ENCODE measurements at regions not wholly inside any gene's neighbourhood (a gene's known extent, or its start where the extent isn't known, plus 50 kb on each side); places are given as distances from the start of the nearest gene placed in this dataset.

DNA sequence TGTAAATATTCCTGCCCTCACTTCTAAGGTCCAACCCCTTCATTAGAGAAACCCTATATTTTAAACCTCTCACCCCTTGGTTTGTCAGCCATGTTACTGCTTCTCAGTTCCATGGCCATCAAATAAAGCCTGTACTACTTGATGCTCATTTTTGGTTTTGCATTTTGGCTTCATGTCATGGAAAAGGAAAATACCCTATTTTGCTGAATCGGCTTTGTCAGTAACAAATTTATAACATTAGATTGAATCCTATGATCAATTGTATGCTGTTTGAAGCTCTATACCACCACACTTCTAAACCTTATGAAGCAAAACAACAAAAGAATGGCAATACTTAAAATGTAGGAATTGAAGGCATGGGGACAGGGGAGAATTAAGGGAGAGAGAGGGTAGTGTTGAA lies 333.1 kb downstream of the ETV1 start:
- H3K4me1 ChIP-seq = no peaks in the 10 kb centered on the region
- intact Hi-C loops (cut with DNase I) = no loop called here
- H3K9me3 ChIP-seq = peaks cover 4% of the 10 kb centered on the region
- H3K4me3 ChIP-seq = no peak overlapping the region
- no peaks in the 10 kb centered on the region for H3K27me3 ChIP-seq
- no peak overlapping the region for H3K27ac ChIP-seq
- TF ChIP-seq, protein P1, sequence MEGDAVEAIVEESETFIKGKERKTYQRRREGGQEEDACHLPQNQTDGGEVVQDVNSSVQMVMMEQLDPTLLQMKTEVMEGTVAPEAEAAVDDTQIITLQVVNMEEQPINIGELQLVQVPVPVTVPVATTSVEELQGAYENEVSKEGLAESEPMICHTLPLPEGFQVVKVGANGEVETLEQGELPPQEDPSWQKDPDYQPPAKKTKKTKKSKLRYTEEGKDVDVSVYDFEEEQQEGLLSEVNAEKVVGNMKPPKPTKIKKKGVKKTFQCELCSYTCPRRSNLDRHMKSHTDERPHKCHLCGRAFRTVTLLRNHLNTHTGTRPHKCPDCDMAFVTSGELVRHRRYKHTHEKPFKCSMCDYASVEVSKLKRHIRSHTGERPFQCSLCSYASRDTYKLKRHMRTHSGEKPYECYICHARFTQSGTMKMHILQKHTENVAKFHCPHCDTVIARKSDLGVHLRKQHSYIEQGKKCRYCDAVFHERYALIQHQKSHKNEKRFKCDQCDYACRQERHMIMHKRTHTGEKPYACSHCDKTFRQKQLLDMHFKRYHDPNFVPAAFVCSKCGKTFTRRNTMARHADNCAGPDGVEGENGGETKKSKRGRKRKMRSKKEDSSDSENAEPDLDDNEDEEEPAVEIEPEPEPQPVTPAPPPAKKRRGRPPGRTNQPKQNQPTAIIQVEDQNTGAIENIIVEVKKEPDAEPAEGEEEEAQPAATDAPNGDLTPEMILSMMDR (IDR thresholded peaks at IDR 0.05) = no peak
- DNase-seq (no peak), ATAC-seq (no peak)
- no peaks in the 10 kb centered on the region for H3K36me3 ChIP-seq

DNA sequence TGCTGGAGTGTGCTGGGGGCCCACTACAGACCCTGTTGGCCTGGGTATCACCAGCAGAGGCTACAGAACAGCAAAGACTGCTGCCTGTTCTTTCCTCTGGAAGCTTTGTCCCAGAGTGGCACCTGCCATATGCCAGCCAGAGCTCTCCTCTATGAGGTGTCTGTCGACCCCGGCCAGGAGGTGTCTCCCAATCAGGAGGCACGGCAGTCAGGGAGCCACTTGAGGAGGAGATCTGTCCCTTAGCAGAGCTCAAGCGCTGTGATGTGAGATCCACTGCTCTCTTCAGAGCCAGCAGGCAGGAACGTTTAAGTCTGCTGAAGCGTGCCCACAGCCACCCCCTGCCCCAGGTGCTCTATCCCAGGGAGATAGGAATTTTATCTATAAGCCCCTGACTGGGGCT lies 316.2 kb downstream of the ETV1 start:
- TF ChIP-seq, protein P1 (IDR thresholded peaks at IDR 0.05) = no peak
- Histone ChIP-seq H3K9me3 (peaks cover 4% of the 10 kb centered on the region), H3K27me3 (no peaks in the 10 kb centered on the region), H3K36me3 (no peaks in the 10 kb centered on the region), H3K4me1 (no peaks in the 10 kb centered on the region), H3K4me3 (no peak overlapping the region), H3K27ac (no peak overlapping the region)
- DNase-seq (no peak), ATAC-seq (no peak)
- intact Hi-C loops (cut with DNase I) = no loop called here

DNA sequence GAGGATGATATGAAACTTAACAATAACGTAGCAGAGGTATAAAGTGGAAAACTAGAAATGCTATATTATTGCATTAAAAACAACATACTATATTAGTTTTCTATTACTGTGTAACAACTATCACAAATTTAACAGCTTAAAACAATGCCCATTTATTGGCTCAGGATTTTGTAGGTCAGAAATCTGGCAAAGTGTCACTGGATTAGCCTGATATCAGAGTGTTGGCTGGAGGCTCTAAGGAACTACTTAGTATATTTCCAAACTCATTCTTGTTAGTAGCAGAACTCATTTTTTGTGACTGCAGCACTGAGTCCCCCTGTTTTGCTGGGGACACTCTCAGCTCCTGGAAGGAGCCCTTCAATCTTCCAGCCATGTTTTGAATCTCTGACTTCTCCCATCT lies 306.8 kb downstream of the ETV1 start:
- ATAC-seq = no peak
- Histone ChIP-seq H3K27ac (no peak overlapping the region), H3K27me3 (no peaks in the 10 kb centered on the region), H3K4me1 (no peaks in the 10 kb centered on the region), H3K4me3 (no peak overlapping the region), H3K9me3 (no peaks in the 10 kb centered on the region), H3K36me3 (no peaks in the 10 kb centered on the region)
- DNase-seq = no peak
- intact Hi-C loops (cut with DNase I) = no loop called here
- TF ChIP-seq, protein P1 (IDR thresholded peaks at IDR 0.05) = no peak

DNA sequence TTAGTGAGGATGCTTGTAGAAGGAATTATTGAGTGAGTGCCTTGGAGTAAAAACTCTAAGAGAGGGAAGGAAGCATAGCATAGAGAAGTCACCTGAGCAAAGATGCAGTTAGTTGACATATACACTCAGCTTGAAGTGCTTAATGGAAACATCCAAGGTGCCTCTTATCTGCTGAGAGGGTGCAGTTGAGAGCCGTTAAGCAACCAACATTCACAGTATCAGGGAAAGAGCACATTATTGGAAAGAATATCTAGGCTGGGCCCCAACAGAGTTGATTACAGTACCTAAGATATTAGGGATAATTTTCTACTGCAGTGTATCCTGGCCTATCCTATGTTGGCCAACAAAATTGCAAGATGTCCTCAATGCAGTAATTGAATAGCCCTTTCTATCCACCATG lies 302.0 kb downstream of the ETV1 start:
- H3K4me3 ChIP-seq = no peak overlapping the region
- H3K36me3 ChIP-seq = no peaks in the 10 kb centered on the region
- no peak overlapping the region for H3K27ac ChIP-seq
- TF ChIP-seq, protein P1 (IDR thresholded peaks at IDR 0.05) = no peak
- no peaks in the 10 kb centered on the region for H3K9me3 ChIP-seq
- no peaks in the 10 kb centered on the region for H3K4me1 ChIP-seq
- intact Hi-C loops (cut with DNase I) = no loop called here
- ATAC-seq = no peak
- no peaks in the 10 kb centered on the region for H3K27me3 ChIP-seq
- DNase-seq = no peak

DNA sequence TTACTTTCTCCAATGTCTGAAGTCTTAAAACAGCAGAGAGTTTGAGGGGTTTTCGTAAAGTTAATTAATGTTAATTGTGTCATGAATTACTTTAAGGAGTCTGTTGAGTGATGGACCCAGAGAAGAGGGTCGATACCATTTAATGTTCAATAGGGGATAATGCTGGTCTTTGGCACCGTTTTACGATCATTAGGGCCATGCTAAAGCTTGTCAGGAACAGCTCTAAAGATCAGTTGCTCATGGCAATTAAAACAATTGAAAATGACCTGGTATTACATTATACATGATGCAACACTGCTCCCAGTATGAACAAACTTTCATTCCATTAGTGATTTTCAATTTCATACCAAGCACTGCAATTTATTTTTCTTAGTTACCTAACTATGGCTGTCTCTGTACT lies 296.9 kb downstream of the ETV1 start:
- Histone ChIP-seq H3K4me1 (no peaks in the 10 kb centered on the region), H3K4me3 (no peak overlapping the region), H3K27me3 (no peaks in the 10 kb centered on the region), H3K9me3 (no peaks in the 10 kb centered on the region), H3K36me3 (no peaks in the 10 kb centered on the region), H3K27ac (no peak overlapping the region)
- DNase-seq = no peak
- no peak for ATAC-seq
- TF ChIP-seq, protein P1 (IDR thresholded peaks at IDR 0.05) = no peak
- intact Hi-C loops (cut with DNase I) = no loop called here

DNA sequence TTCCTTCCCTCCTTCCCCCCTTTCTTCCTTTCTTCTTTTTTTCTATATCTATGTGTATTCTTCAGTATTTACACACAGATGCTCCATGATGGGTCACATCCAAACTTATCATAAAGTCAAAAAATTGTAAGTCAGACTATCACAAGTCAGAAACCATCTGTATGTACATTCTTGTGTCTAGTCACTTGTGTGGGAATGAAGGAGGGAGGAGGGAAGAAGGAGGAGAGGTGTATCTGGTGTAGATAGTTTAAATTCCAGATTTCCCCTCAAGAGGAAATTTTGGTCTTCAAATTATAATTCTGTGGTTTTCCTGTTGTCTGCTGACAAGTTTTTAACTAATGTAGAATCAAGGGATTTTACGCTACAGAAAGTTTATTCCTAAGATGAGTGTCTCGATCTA lies 287.2 kb downstream of the ETV1 start:
- Histone ChIP-seq H3K4me3 (no peak overlapping the region), H3K4me1 (no peaks in the 10 kb centered on the region), H3K36me3 (no peaks in the 10 kb centered on the region), H3K27me3 (no peaks in the 10 kb centered on the region), H3K27ac (no peak overlapping the region), H3K9me3 (no peaks in the 10 kb centered on the region)
- TF ChIP-seq, protein P1 (IDR thresholded peaks at IDR 0.05) = no peak
- no peak for DNase-seq
- no peak for ATAC-seq
- intact Hi-C loops (cut with DNase I) = no loop called here

Data from upper lobe of right lung (tissue), 1 donor.